K562 (cell line): ENCODE measurements at regions not wholly inside any gene's neighbourhood (a gene's known extent, or its start where the extent isn't known, plus 50 kb on each side); places are given as distances from the start of the nearest gene placed in this dataset.
"Not testable (repeated sequence)": the region's sequence is repeated elsewhere in the genome, so short reads cannot be mapped to it uniquely, and the experiment has no call there.

ENCODE experiments used
- ARID1B ChIP-seq: fragments of 450-650 bp; IDR thresholded peaks from 2 replicates; pipeline ENCODE4 v1.6.1; 2016; ENCODE audit warnings: antibody characterized with exemption, mild to moderate bottlenecking, inconsistent platforms
- ATF7 ChIP-seq: fragments of 450-650 bp; IDR thresholded peaks from 2 replicates; pipeline ENCODE4 v1.7.1; 2014; ENCODE audit warnings: mild to moderate bottlenecking, moderate library complexity
- CC2D1A ChIP-seq: fragments of 450-650 bp; IDR thresholded peaks from 2 replicates; pipeline ENCODE4 v1.6.1; 2017; ENCODE audit warnings: mild to moderate bottlenecking
- DACH1 ChIP-seq: fragments of 450-650 bp; IDR thresholded peaks from 2 replicates; pipeline ENCODE4 v1.6.1; 2018; ENCODE audit not compliant: partially characterized antibody
- DMBX1 ChIP-seq: fragments of 250-450 bp; sonication (Bioruptor Pico); IDR thresholded peaks from 2 replicates; pipeline ENCODE4 v1.8.0; 2022; ENCODE audit warnings: inconsistent platforms, mild to moderate bottlenecking, moderate library complexity, borderline replicate concordance
- DPF2 ChIP-seq: fragments of 450-650 bp; IDR thresholded peaks from 2 replicates; pipeline ENCODE4 v1.6.1; 2016
- EGR1 ChIP-seq: fragments of 450-650 bp; conservative IDR thresholded peaks from 2 replicates; pipeline ENCODE4 v1.6.1; 2017; ENCODE audit warnings: mild to moderate bottlenecking
- EP300 ChIP-seq: IDR thresholded peaks from 2 replicates; pipeline ENCODE4 v1.6.1; 2012; ENCODE audit warnings: low read length, improper control_type of control experiment
- EP400 ChIP-seq: fragments of 450-650 bp; IDR thresholded peaks from 2 replicates; pipeline ENCODE4 v1.6.1; 2017; ENCODE audit warnings: antibody characterized with exemption, mild to moderate bottlenecking, moderate library complexity
- FOXJ2 ChIP-seq: fragments of 200-800 bp; sonication (Bioruptor generic); IDR thresholded peaks from 2 replicates; pipeline ENCODE4 v1.6.1; 2016; ENCODE audit warnings: missing genetic modification characterization, missing compliant biosample characterization
- GATA2 ChIP-seq: sonication (generic); formaldehyde crosslinking; IDR thresholded peaks from 2 replicates; pipeline ENCODE4 v1.4.0; 2020; ENCODE audit warnings: mild to moderate bottlenecking, missing genetic modification reagents
- JUND ChIP-seq, 2 experiments: IDR thresholded peaks; 2 replicates in 1 of 2; 3 replicates in 1 of 2; pipeline ENCODE4 v1.6.1; 2011; ENCODE audit warnings: borderline replicate concordance in 2 of 2, low read depth in 2 of 2, low read length in 2 of 2, improper control_type of control experiment in 1 of 2, missing biosample characterization in 1 of 2, missing genetic modification characterization in 1 of 2, missing genetic modification reagents in 1 of 2
- KDM1A ChIP-seq, 2 experiments: fragments of 450-650 bp; IDR thresholded peaks; 2 replicates each; pipeline ENCODE4 v1.6.1; 2016; ENCODE audit warnings: mild to moderate bottlenecking in 2 of 2
- KLF16 ChIP-seq: IDR thresholded peaks from 2 replicates; pipeline ENCODE4 v1.6.1; 2016; ENCODE audit warnings: antibody characterized with exemption
- LEF1 ChIP-seq: fragments of 450-650 bp; IDR thresholded peaks from 2 replicates; pipeline ENCODE4 v1.6.1; 2016; ENCODE audit warnings: mild to moderate bottlenecking
- NCOA1 ChIP-seq: fragments of 450-650 bp; IDR thresholded peaks from 2 replicates; pipeline ENCODE4 v1.6.1; 2016; ENCODE audit warnings: low read depth
- NFIC ChIP-seq: fragments of 450-650 bp; IDR thresholded peaks from 2 replicates; pipeline ENCODE4 v1.6.1; 2017; ENCODE audit warnings: mild to moderate bottlenecking, inconsistent platforms
- NRF1 ChIP-seq, 2 experiments: fragments of 450-650 bp; IDR thresholded peaks in 1 of 2; conservative IDR thresholded peaks in 1 of 2; 2 replicates each; pipeline ENCODE4 v1.6.1; 2014; ENCODE audit warnings: mild to moderate bottlenecking in 2 of 2
- PML ChIP-seq: IDR thresholded peaks from 2 replicates; pipeline ENCODE4 v1.6.1; 2012; ENCODE audit warnings: low read length, inconsistent platforms
- POLR2AphosphoS5 ChIP-seq: IDR thresholded peaks from 2 replicates; pipeline ENCODE4 v1.6.1; 2011; ENCODE audit warnings: mild to moderate bottlenecking, low read depth, low read length, moderate library complexity; ENCODE audit not compliant: control insufficient read depth, insufficient read depth
- RAD21 ChIP-seq, 2 experiments: fragments of 250-450 bp in 1 of 2; fragments of 450-650 bp in 1 of 2; sonication (Bioruptor Pico) in 1 of 2; formaldehyde crosslinking in 1 of 2; IDR thresholded peaks in 1 of 2; conservative IDR thresholded peaks in 1 of 2; 2 replicates each; pipeline versions ENCODE4 v1.4.0 to v1.8.0; 2020 to 2022; ENCODE audit warnings: mild to moderate bottlenecking in 2 of 2, moderate library complexity in 1 of 2
- RCOR1 ChIP-seq, 2 experiments: IDR thresholded peaks; 2 replicates each; pipeline ENCODE4 v1.6.1; 2012; ENCODE audit warnings: low read depth in 2 of 2, low read length in 2 of 2, borderline replicate concordance in 1 of 2, improper control_type of control experiment in 1 of 2
- SMARCA4 ChIP-seq: fragments of 450-650 bp; IDR thresholded peaks from 2 replicates; pipeline ENCODE4 v1.6.1; 2016
- SMARCC2 ChIP-seq: fragments of 450-650 bp; IDR thresholded peaks from 2 replicates; pipeline ENCODE4 v1.6.1; 2017; ENCODE audit warnings: antibody characterized with exemption, moderate library complexity, mild to moderate bottlenecking, low read depth
- SMARCE1 ChIP-seq: fragments of 450-650 bp; IDR thresholded peaks from 2 replicates; pipeline ENCODE4 v1.7.1; 2016; ENCODE audit warnings: mild to moderate bottlenecking
- STAT5A ChIP-seq: IDR thresholded peaks from 2 replicates; pipeline ENCODE4 v1.6.1; 2012; ENCODE audit warnings: low read length, inconsistent platforms, borderline replicate concordance
- TAL1 ChIP-seq: fragments of 450-650 bp; IDR thresholded peaks from 2 replicates; pipeline ENCODE4 v1.6.1; 2016; ENCODE audit warnings: mild to moderate bottlenecking
- TEAD4 ChIP-seq, 2 experiments: sonication (generic) in 1 of 2; formaldehyde crosslinking in 1 of 2; IDR thresholded peaks; 2 replicates each; pipeline versions ENCODE4 v1.6.1 to v1.8.0; 2012 to 2022; ENCODE audit warnings: borderline replicate concordance in 1 of 2, inconsistent platforms in 1 of 2, low read length in 1 of 2, mild to moderate bottlenecking in 1 of 2, missing genetic modification reagents in 1 of 2
- ZMIZ1 ChIP-seq, 2 experiments: fragments of 150-350 bp in 1 of 2; IDR thresholded peaks; 2 replicates each; pipeline ENCODE4 v1.6.1; 2012 to 2016; ENCODE audit warnings: low read depth in 2 of 2, low read length in 2 of 2, mild to moderate bottlenecking in 1 of 2, moderate library complexity in 1 of 2

- TF ChIP-seq ZMIZ1 (IDR thresholded peaks at IDR 0.05; ENCODE audit: low read depth in 2 of 2, low read length in 2 of 2) (peak in 1 of 2 experiments; percentile 81; a peak in 2 of 4 replicates), GATA2 (CRISPR knock-in tag) (peak; percentile 77), EP400 (0 out of 2 replicates have a peak, but pooled peaks have one; percentile 36), DPF2 (peak; percentile 85), POLR2AphosphoS5 (peak; percentile 78; the same call in 1 of the 2 replicates), RCOR1 (IDR thresholded peaks at IDR 0.05; ENCODE audit: borderline replicate concordance in 1 of 2, low read depth in 2 of 2, low read length in 2 of 2) (peak in 1 of 2 experiments; percentile 67; a peak in 2 of 4 replicates), PML (peak; percentile 50; the same call in 1 of the 2 replicates), KLF16 (peak; percentile 86), NCOA1 (peak; percentile 55; the same call in 1 of the 2 replicates), SMARCA4 (peak; percentile 92), STAT5A (peak; percentile 72), KDM1A (IDR thresholded peaks at IDR 0.05) (peak in 1 of 2 experiments; percentile 67; a peak in 3 of 4 replicates), EP300 (peak; percentile 82), SMARCE1 (peak; percentile 83), NFIC (peak; percentile 91), FOXJ2 (0 out of 2 replicates have a peak, but pooled peaks have one; percentile 27), SMARCC2 (peak; percentile 76), TAL1 (peak; percentile 95), TEAD4 (IDR thresholded peaks at IDR 0.05; ENCODE audit: low read length) (peak; percentile 83), ATF7 (peak; percentile 31; the same call in 1 of the 2 replicates), NRF1 (conservative IDR thresholded peaks at IDR 0.05 in 1 of 2, IDR thresholded peaks at IDR 0.05 in 1 of 2) (peak; percentile 27 to 43; a peak in 3 of 4 replicates), RAD21 (CRISPR knock-in tag; conservative IDR thresholded peaks at IDR 0.05 in 1 of 2, IDR thresholded peaks at IDR 0.05 in 1 of 2) (0 out of 4 replicates have a peak, but pooled peaks of 1 of the 2 experiments have one; percentile 10), JUND (IDR thresholded peaks at IDR 0.05; ENCODE audit: borderline replicate concordance, low read depth, low read length) (0 out of 2 replicates have a peak, but pooled peaks have one; percentile 9), DMBX1 (CRISPR knock-in tag) (peak; percentile 70; the same call in 1 of the 2 replicates), ARID1B (peak; percentile 96), DACH1 (peak; percentile 69), EGR1 (0 out of 2 replicates have a peak, but pooled peaks have one; percentile 13), LEF1 (peak; percentile 73), CC2D1A (peak; percentile 89; the same call in 1 of the 2 replicates)
- TF ChIP-seq TEAD4 (CRISPR knock-in tag; IDR thresholded peaks at IDR 0.05; ENCODE audit: borderline replicate concordance); JUND (tag; IDR thresholded peaks at IDR 0.05; ENCODE audit: borderline replicate concordance, low read depth, low read length): not testable (repeated sequence)
Measured at GRCh38 chr13:18824678-18825077, 356.9 kb downstream of the TUBA3C start (continued).
